ENCODE measurements at regions not wholly inside any gene's neighbourhood (a gene's known extent, or its start where the extent isn't known, plus 50 kb on each side); places are given as distances from the start of the nearest gene placed in this dataset.

- TF ChIP-seq CBX5 (IDR thresholded peaks at IDR 0.05; ENCODE audit: borderline replicate concordance, low read depth): no peak
- TF ChIP-seq PHF8 (IDR thresholded peaks at IDR 0.05; ENCODE audit: borderline replicate concordance, low read length): no peak
- TF ChIP-seq NFE2L1 (tag; IDR thresholded peaks at IDR 0.05; ENCODE audit: borderline replicate concordance, low read depth): no peak
- no peak for TF ChIP-seq RAD21 (CRISPR knock-in tag; conservative IDR thresholded peaks at IDR 0.05 in 1 of 2, IDR thresholded peaks at IDR 0.05 in 1 of 2)
- no peak for TF ChIP-seq SMAD4 (CRISPR knock-in tag; conservative IDR thresholded peaks at IDR 0.05)
- TF ChIP-seq, protein P1, sequence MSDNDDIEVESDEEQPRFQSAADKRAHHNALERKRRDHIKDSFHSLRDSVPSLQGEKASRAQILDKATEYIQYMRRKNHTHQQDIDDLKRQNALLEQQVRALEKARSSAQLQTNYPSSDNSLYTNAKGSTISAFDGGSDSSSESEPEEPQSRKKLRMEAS (CRISPR knock-in tag; IDR thresholded peaks at IDR 0.05): no peak
- TF ChIP-seq BCL6 (CRISPR knock-in tag; IDR thresholded peaks at IDR 0.05): no peak
- no peak for TF ChIP-seq SREBF2 (CRISPR knock-in tag; IDR thresholded peaks at IDR 0.05)
- TF ChIP-seq NFYB (IDR thresholded peaks at IDR 0.05; ENCODE audit: extremely low read depth, insufficient read length): no peak
Measured at GRCh38 chr2:19244460-19245363, 113.7 kb downstream of the OSR1 start.
